ENCODE measurements at regions not wholly inside any gene's neighbourhood (a gene's known extent, or its start where the extent isn't known, plus 50 kb on each side); places are given as distances from the start of the nearest gene placed in this dataset.

GRCh38 chr13:59166174-59166573 lies 997.6 kb downstream of the DIAPH3 start:
- TF ChIP-seq CTCF (IDR thresholded peaks at IDR 0.05) (no peak), POLR2A (IDR thresholded peaks at IDR 0.05) (no peak)

Measured in heart left ventricle (tissue), 13 donors.